RWPE1 (cell line): ENCODE measurements at regions not wholly inside any gene's neighbourhood (a gene's known extent, or its start where the extent isn't known, plus 50 kb on each side); places are given as distances from the start of the nearest gene placed in this dataset.

Experiments
- CTCF ChIA-PET: fragments of 350-600 bp; sonication (Branson Sonifier 250); formaldehyde crosslinking; extraction: SDS; loops from one replicate; lab custom pipeline; 2021; lab: Yijun Ruan, JAX
- POLR2A ChIA-PET: fragments of 400-600 bp; formaldehyde crosslinking; extraction: SDS; loops from one replicate; lab custom pipeline; 2020; ENCODE audit warnings: antibody characterized with exemption; ENCODE audit not compliant: low non-redundant PET; lab: Yijun Ruan, JAX
- DNase-seq: peaks from one replicate; pipeline ENCODE4 v3.0.0; 2012; ENCODE audit warnings: low spot score
- H3K27ac ChIP-seq: fragments of 450-650 bp; 2 replicates; pipeline ENCODE4 v1.5.1; 2017
- CTCF ChIP-seq: fragments of 450-650 bp; conservative IDR thresholded peaks from 2 replicates; pipeline ENCODE4 v1.5.1; 2017; ENCODE audit warnings: low read depth, mild to moderate bottlenecking

GRCh38 chr2:217273851-217274250, 414.0 kb upstream of the TNP1 start:
- POLR2A ChIA-PET: no interaction called here
- CTCF ChIA-PET: no interaction called here
- no peak for TF ChIP-seq CTCF
- no peak overlapping the region for H3K27ac ChIP-seq
- no peak for DNase-seq

- TF ChIP-seq CTCF: no peak
- CTCF ChIA-PET: no interaction called here
- no peak overlapping the region for H3K27ac ChIP-seq
- POLR2A ChIA-PET: no interaction called here
- DNase-seq: no peak
Measured at GRCh38 chr2:217273162-217273561, 413.3 kb upstream of the TNP1 start.

- CTCF ChIA-PET: no interaction called here
- no peak overlapping the region for H3K27ac ChIP-seq
- no peak for DNase-seq
- POLR2A ChIA-PET: no interaction called here
- TF ChIP-seq CTCF: no peak
Measured at GRCh38 chr2:217271813-217272212, 411.9 kb upstream of the TNP1 start.

GRCh38 chr2:217270485-217271121, 410.7 kb upstream of the TNP1 start:
- H3K27ac ChIP-seq: no peak overlapping the region
- DNase-seq: no peak
- ChIA-PET CTCF (interaction anchor here (0.7 kb wide), 1 partner anchor 200 kb away, joined by 3 read pairs; no protein-coding TSS in a partner anchor), POLR2A (no interaction called here)
- TF ChIP-seq CTCF: no peak

GRCh38 chr2:217269701-217270484, 410.0 kb upstream of the TNP1 start:
- no peak for TF ChIP-seq CTCF
- DNase-seq: no peak
- ChIA-PET CTCF (no interaction called here), POLR2A (no interaction called here)
- H3K27ac ChIP-seq: no peak overlapping the region

- DNase-seq: no peak
- no peak overlapping the region for H3K27ac ChIP-seq
- ChIA-PET POLR2A (no interaction called here), CTCF (no interaction called here)
- TF ChIP-seq CTCF: no peak
Measured at GRCh38 chr2:217268978-217269377, 409.1 kb upstream of the TNP1 start.
